ENCODE measurements at regions not wholly inside any gene's neighbourhood (a gene's known extent, or its start where the extent isn't known, plus 50 kb on each side); places are given as distances from the start of the nearest gene placed in this dataset.
"Not testable (repeated sequence)": the region's sequence is repeated elsewhere in the genome, so short reads cannot be mapped to it uniquely, and the experiment has no call there.

GRCh38 chr11:122193881-122194480 is 78.0 kb upstream of the BLID start:
- TF ChIP-seq, protein P1, sequence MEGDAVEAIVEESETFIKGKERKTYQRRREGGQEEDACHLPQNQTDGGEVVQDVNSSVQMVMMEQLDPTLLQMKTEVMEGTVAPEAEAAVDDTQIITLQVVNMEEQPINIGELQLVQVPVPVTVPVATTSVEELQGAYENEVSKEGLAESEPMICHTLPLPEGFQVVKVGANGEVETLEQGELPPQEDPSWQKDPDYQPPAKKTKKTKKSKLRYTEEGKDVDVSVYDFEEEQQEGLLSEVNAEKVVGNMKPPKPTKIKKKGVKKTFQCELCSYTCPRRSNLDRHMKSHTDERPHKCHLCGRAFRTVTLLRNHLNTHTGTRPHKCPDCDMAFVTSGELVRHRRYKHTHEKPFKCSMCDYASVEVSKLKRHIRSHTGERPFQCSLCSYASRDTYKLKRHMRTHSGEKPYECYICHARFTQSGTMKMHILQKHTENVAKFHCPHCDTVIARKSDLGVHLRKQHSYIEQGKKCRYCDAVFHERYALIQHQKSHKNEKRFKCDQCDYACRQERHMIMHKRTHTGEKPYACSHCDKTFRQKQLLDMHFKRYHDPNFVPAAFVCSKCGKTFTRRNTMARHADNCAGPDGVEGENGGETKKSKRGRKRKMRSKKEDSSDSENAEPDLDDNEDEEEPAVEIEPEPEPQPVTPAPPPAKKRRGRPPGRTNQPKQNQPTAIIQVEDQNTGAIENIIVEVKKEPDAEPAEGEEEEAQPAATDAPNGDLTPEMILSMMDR (IDR thresholded peaks at IDR 0.05): not testable (repeated sequence)
- not testable (repeated sequence) for TF ChIP-seq EZH2 (IDR thresholded peaks at IDR 0.05)
